HG03139 (cell line): ENCODE measurements at regions not wholly inside any gene's neighbourhood (a gene's known extent, or its start where the extent isn't known, plus 50 kb on each side); places are given as distances from the start of the nearest gene placed in this dataset.
"Not testable (repeated sequence)": the region's sequence is repeated elsewhere in the genome, so short reads cannot be mapped to it uniquely, and the experiment has no call there.

Source experiments
- ATAC-seq: cut with Tn5 transposase; IDR thresholded peaks from one replicate; pipeline ENCODE4 v1.9.1; 2021; ENCODE audit not compliant: unreplicated experiment

GRCh38 chr15:99454941-99455788, 110.6 kb upstream of the MEF2A start:
- ATAC-seq, result no peak

- ATAC-seq, result no peak
Observed at GRCh38 chr15:99455789-99456160, 110.0 kb upstream of the MEF2A start.

DNA sequence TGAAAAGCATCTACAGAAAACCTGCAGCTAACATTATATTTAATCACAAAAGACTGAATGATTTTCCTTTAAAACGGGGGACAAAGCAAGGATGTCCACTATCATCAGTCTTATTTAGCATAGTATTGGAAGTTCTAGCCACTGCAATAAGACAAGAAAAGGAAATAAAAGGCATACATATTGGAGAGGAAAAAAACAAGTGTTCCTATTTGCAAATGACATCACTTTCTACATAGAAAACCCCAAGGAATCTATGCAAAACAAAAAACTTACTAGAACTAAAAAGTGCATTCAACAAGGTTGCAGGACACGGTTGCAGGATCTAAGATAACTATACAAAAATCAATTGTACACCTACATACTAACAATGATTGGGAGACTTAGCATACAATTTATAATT, 101.6 kb upstream of the MEF2A start:
- no peak for ATAC-seq

GRCh38 chr15:99466701-99467337, 99.0 kb upstream of the MEF2A start:
- ATAC-seq, result no peak

GRCh38 chr15:99467338-99467720, 98.5 kb upstream of the MEF2A start:
- ATAC-seq, result no peak

- ATAC-seq, result no peak
Observed at GRCh38 chr15:99467853-99468464, 97.8 kb upstream of the MEF2A start.

DNA sequence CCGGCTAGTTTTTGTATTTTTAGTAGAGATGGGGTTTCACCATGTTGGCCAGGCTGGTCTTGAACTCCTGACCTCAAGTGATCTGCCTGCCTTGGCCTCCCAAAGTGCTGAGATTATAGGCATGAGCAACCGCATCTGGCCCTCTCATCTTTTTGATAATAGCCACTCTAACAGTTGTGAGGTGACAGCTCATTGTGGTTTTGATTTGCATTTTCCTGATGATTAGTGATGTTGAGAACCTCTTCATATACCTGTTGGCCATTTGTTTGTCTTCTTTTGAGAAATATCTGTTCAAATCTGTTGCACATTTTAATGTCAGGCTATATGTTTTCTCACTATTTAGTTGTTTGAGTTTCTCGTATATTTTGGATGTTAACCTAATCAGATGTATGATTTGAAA, 95.6 kb upstream of the MEF2A start:
- not testable (repeated sequence) for ATAC-seq

- ATAC-seq, result no peak
Observed at GRCh38 chr15:99472416-99473145, 93.2 kb upstream of the MEF2A start.

GRCh38 chr15:99473981-99474906, 91.5 kb upstream of the MEF2A start:
- ATAC-seq, result no peak

DNA sequence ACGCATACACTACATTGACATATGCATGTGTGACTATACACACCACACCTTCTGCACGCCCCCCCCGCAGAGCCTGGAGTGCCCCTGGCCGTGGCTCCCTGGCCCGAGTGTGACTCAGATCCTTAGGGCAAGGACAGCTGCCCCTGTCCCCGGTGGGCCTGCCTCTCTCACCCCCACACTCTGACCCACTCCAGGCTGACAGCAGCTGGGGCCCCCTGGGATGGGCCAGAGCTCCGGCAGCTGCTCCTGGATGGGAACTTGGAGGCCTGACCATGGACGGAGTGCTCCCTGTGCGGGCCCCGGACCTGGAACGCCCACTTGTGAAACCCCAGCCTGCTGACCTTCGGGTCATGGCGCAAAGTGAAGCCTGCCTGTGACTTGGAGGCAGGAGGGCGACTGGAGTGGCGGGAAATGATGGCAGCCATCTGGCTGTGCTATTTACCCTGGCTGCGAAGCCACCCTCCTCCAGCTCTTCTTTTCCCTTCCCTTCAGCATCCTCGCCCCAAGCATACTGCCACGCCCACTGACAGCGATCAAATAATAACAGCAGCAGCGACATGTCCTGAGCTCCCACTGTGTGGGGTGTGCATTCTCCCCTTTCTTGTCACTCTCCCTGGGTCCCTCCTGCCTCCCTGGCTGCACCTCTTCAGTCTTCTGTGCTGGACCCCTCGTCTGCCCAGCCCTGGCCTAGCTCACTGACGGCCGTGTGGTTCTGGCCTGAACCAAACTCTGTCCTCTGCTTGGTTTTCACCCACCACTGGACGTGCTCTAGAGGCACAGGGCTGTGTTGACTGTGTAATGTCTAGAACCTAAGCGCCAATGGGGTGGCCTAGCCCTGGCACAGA, 90.7 kb upstream of the MEF2A start:
- ATAC-seq, result no peak

DNA sequence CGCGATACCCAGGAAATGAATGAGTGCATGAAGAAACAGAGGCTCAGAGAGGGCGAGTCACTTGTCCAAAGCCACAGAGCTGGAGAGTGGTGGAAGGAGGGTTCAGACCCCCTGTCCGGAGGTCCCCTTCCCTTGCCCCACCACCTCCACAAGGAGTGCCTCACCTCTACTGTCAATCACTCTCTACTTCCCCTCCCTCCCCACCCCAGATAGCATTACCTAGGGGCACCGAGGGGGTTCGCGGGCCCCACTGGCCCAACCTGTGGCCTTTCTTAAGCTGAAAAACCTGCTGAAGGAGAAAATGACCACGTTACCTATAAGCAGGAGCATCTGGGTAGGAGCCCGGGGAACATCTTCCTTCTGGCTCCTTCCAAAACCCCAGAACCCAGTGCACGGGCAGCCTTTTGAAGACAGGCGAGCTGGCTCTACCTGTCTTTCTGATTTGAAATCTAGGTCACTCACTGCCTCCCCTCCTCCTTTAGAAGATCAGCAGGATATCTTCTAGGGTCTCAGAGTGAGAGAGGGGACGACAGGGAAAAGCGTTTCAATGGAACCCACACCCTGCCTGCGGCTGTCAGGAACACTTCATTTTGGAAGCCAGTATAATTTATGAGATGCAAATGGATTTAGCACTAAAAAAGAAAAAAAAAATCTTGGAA, 89.9 kb upstream of the MEF2A start:
- no peak for ATAC-seq

- peak; percentile 60 for ATAC-seq
Observed at GRCh38 chr15:99476413-99477222, 89.2 kb upstream of the MEF2A start.

- ATAC-seq, result no peak
Observed at GRCh38 chr15:99477791-99478471, 87.9 kb upstream of the MEF2A start.

DNA sequence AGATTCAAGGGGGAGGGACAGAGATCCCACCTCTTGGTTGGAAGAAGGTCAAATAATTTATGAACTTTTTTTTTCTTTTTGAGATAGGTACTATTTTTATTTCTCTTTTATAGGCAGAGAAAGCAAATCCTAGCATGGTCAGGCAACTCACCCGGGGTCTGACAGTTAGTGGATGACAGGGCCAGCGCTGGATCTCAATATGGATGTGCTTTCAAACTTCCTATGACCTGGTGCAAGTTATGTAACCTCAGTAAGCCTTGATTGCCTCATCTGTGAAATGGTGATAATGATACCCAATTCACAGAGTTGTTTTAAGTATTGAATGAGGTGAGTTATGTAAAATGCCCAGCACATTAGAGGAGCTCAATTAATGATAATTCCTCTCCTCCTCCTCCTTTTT, 86.8 kb upstream of the MEF2A start:
- ATAC-seq, result no peak

DNA sequence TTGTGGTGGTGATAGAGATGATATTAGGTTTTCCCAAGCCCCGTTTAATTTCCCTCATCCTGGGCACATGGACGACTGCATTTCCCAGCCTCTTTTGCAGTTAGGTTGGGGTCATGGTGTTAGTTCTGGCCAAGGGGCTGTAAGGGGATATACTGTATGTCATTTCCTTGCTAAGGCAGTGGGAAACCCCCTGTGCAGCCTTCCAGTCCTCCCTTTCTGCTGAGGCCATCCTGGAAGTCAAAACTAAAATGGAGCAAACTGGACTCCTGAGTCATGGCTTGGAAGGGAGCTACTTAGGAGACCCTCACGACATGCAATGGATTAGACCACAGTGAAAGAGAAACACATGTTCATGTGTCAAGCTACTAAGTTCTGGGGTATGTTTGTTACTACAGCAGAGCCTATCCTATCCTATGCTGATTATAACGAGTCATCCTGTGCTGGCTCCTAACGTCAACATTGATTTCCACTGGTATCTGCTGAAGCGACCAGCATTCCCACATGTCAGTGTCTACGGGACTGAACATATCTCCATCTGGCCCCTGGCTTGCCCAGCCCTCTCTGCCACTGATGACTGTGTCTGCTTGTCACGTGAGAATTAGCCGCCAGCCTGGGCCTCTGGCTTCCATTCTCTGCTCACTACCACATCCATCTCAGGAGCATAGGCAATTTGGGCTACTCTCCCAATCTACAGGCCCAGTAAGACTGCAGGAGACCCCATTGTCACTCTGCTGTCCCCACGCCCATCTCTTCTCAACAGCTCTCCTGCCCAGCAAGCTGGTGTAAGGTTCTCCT, 85.6 kb upstream of the MEF2A start:
- ATAC-seq, result no peak

GRCh38 chr15:99481113-99481950, 84.5 kb upstream of the MEF2A start:
- ATAC-seq, result no peak
